Cardiac fibroblast (primary cell): ENCODE measurements at regions not wholly inside any gene's neighbourhood (a gene's known extent, or its start where the extent isn't known, plus 50 kb on each side); places are given as distances from the start of the nearest gene placed in this dataset.
A peak's percentile ranks its signal among the peaks of the same experiment; 100 is the strongest.

ENCODE experiments used
- DNase-seq, 2 donors: peaks; one replicate each; pipeline versions ENCODE4 v3.0.0 to v3.0.0-alpha.2; 2010; ENCODE audit warnings: low read depth in 2 of 2
- H3K4me3 ChIP-seq, 2 donors: replicated peaks in 1 of 2; 1 replicate in 1 of 2; 2 replicates in 1 of 2; pipeline ENCODE4 v1.5.1; 2011; ENCODE audit warnings: low read depth in 2 of 2, low read length in 2 of 2, mild to moderate bottlenecking in 2 of 2, moderate library complexity in 1 of 2
- TF ChIP-seq, protein P1 (sequence below): IDR thresholded peaks from one replicate; pipeline ENCODE4 v1.5.1; 2011; ENCODE audit warnings: low read depth, mild to moderate bottlenecking, low read length, inconsistent platforms

DNA sequence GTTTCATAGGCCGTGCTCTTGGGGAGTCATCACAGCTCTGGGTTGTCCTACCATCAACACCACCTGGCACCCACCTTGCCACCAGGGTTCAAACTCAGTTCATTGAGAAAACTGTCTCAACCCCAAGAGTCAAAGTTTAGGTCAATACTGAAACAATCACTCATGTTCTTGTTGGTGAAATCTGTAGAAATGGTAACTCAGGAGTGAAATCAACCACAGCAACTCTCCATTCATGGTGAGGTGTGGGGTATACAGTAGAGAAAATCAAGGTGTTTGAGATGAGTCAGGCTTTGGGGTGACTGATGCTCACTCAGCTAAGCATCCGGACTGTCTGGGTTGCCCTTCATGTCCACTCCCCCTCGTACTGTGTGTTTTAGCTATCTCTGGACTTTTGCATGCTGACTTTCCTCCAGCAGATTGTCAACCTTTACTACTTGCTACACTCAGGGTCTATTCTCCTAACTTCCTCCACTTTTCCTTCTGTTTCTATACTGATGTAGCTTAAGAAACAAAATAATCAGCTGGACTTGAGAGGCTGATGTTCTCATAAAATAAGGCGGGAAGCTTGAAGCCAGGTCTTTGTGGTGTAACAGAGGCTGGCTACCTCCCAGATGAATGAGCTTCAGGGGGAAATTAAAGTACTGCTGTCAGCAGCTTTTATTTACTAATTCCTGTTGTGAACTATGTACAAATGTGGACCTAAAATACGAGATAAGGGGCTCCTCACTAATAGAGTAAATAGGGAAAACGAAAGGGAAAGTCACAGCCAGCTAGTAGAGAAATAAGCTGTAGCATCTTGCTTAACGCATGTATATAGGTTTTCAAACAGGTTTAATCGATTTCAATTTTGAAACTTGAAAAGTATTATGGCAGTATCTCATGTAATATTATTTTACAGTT is 173.6 kb upstream of the AKR1E2 start:
- no peak for DNase-seq
- H3K4me3 ChIP-seq = no peak overlapping the region
- TF ChIP-seq, protein P1, sequence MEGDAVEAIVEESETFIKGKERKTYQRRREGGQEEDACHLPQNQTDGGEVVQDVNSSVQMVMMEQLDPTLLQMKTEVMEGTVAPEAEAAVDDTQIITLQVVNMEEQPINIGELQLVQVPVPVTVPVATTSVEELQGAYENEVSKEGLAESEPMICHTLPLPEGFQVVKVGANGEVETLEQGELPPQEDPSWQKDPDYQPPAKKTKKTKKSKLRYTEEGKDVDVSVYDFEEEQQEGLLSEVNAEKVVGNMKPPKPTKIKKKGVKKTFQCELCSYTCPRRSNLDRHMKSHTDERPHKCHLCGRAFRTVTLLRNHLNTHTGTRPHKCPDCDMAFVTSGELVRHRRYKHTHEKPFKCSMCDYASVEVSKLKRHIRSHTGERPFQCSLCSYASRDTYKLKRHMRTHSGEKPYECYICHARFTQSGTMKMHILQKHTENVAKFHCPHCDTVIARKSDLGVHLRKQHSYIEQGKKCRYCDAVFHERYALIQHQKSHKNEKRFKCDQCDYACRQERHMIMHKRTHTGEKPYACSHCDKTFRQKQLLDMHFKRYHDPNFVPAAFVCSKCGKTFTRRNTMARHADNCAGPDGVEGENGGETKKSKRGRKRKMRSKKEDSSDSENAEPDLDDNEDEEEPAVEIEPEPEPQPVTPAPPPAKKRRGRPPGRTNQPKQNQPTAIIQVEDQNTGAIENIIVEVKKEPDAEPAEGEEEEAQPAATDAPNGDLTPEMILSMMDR = no peak

GRCh38 chr10:4651404-4652037 is 174.5 kb upstream of the AKR1E2 start:
- TF ChIP-seq, protein P1 = no peak
- H3K4me3 ChIP-seq = no peak overlapping the region
- peak in 1 of 2 donors; percentile 18 for DNase-seq

GRCh38 chr10:4650582-4650981 is 175.4 kb upstream of the AKR1E2 start:
- peak; percentile 25 to 56 for DNase-seq
- TF ChIP-seq, protein P1 = no peak
- H3K4me3 ChIP-seq = no peak overlapping the region

DNA sequence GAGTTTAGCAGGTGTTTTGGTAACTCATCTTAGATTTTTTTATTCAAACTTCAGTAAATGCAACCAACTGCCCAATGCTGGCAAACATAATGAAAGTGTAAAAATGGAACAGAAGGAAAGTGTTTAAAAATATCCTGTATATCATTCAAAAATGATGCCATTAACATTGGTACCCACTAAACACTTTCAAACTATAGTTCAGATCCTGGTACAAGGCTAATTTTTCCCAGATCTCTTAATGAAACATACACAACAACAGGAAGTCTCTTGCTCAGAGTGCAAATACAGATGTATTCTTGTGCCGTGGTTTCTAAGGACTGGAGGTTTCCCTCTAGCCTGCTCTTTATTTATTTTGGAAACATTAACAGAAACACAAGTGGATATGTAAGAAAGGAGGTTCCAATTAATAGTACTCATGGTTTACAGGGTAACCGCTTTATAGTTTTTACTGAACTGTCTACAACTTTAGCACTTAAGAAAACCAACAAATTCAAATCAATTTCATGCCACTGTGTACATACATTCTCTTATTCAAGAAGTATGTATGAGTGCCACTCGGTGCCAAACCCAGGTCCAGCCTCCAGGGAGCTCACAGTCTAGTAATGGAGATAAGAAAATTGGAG is 176.0 kb upstream of the AKR1E2 start:
- TF ChIP-seq, protein P1 = no peak

DNA sequence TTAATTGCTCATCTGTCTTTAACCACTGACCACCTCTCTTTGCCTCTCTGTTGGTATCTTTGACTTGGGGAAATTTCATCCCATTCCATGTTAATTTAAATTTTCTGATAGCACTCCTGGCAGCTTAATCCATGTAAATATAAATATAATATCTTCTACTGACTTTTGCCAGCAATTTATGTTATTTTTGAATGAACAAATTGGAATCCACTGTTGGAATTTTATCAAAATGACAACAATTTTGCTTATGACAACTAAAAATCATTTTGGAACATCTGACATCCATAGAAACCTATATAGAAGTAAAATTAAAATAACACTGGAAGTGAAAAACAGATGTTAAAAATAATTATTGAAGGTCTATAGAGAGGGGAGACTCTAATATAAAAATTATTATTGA is 176.5 kb upstream of the AKR1E2 start:
- TF ChIP-seq, protein P1 = no peak
- H3K4me3 ChIP-seq = no peak overlapping the region
- no peak for DNase-seq

More for the DNA sequence above, 176.0 kb upstream of the AKR1E2 start:
- DNase-seq = peak; percentile 45 to 59
- H3K4me3 ChIP-seq = no peak overlapping the region

GRCh38 chr10:4648999-4649398 is 177.0 kb upstream of the AKR1E2 start:
- no peak for DNase-seq
- no peak overlapping the region for H3K4me3 ChIP-seq
- TF ChIP-seq, protein P1 = no peak
